Activated CD4-positive, alpha-beta T cell treated with anti-CD3 and anti-CD28 coated beads for 24 hours (primary cell): ENCODE measurements at regions not wholly inside any gene's neighbourhood (a gene's known extent, or its start where the extent isn't known, plus 50 kb on each side); places are given as distances from the start of the nearest gene placed in this dataset.
"Not testable (repeated sequence)": the region's sequence is repeated elsewhere in the genome, so short reads cannot be mapped to it uniquely, and the experiment has no call there.

ENCODE experiments used
- DNase-seq, 2 donors: peaks; one replicate each; pipeline ENCODE4 v3.0.0-alpha.2; 2020; ENCODE audit warnings: low read depth in 2 of 2

- DNase-seq = no peak
Measured at GRCh38 chr10:3659203-3659917, 125.6 kb downstream of the KLF6 start.

- no peak for DNase-seq
Measured at GRCh38 chr10:3658766-3659165, 126.2 kb downstream of the KLF6 start.

GRCh38 chr10:3656214-3656613 lies 128.8 kb downstream of the KLF6 start:
- DNase-seq = no peak

- no peak for DNase-seq
Measured at GRCh38 chr10:3655528-3655927, 129.5 kb downstream of the KLF6 start.

GRCh38 chr10:3654980-3655379 lies 130.0 kb downstream of the KLF6 start:
- no peak for DNase-seq

GRCh38 chr10:3654496-3654895 lies 130.5 kb downstream of the KLF6 start:
- DNase-seq = no peak

- DNase-seq = not testable (repeated sequence)
Measured at GRCh38 chr10:3653303-3653702, 131.7 kb downstream of the KLF6 start.

- DNase-seq = no peak
Measured at GRCh38 chr10:3652886-3653285, 132.1 kb downstream of the KLF6 start.

DNA sequence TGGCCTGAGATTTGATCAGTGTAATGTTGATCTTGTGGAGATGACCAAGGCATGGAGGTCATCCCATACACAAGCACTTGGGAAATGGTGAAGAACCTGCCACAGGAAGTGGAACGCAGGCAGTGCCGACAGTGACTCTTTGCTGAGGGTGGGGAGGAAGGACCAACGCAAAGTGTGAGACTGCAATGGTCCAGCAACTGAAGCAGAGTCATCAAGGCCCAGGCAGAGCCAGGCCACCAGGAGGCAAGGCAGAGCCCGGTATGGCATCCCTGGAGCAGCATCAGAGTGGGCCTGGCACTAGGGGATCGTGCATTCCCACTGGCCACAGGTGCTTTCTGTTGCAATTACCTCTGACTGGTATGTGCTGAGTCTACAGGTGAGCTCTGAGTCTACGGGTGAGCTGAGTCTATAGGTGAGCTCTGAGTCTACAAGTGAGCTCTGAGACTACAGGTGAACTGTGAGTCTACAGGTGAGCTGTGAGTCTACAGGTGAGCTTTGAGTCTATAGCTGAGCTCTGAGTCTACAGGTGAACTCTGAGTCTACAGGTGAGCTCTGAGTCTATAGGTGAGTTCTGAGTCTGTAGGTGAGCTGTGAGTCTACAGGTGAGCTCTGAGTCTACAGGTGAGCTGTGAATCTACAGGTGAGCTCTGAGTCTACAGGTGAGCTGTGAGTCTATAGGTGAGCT lies 132.9 kb downstream of the KLF6 start:
- no peak for DNase-seq

DNA sequence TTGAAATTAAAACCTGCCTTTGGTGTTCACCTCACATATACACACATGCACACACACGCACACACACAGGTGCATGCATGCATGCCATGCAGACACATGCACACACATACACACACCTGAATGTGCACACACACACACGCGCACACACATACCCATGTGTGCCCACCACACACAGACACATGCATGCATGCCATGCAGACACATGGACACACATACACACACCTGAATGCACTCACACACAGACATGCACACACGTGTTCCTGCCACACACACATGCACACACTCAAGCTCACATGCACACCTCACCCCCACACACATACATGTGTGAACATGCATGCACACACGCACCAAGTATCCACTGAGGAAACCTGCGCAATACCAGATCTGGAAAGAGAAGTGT lies 136.4 kb downstream of the KLF6 start:
- DNase-seq = no peak

DNA sequence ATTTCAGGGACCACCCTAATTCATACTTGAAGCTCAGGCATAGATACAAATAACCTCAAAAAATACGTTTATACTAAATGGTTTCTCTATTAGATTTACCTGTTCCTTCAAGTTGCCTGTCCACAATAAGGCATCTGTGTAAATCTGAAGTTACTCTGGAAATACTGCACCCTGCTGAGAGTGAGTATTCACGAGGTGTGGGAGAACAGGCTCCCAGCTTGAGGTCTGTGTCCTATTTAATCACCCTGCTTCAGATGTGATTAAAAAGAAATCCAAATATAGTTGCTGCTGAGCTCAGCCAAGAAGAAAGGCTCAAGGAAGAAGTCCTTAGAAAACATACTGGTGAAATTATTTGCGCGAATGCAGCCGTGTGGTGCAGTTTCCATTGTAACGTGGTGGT lies 136.8 kb downstream of the KLF6 start:
- DNase-seq = no peak

DNA sequence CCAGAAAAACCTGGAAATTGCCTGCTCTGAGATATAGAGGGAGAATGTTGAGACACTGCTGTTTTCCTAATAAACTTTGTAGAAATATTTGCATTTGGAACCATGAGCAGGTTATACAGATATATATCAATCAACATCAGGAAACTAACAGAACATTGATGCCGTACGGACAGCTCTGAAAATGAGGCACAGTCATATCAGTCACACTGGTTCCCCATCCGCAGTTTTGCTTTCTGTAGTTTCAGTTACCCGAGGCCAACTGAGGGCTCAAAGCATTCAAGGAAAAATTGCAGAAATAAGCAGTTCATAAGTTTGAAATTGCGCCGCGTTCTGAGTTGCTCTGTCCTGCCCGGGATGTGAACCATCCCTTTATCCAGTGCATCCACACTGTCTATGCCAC lies 137.9 kb downstream of the KLF6 start:
- no peak for DNase-seq

DNA sequence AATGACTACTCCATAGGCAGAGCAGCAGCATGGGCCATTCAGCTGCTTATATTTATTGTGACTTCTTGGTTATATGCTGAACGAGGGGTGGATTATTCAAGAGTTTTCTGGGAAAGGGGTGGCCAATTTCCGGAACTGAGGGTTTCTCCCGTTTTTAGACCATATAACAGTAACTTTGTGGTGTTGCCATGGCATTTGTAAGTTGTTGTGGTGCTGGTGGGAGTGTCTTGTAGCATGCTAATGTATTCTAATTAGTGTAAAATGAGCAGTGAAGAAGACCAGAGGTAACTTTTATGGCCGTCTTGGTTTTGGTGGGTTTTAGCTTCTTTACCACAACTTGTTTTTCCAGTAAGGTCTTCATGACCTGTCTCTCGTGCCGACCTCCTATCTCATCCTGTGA lies 139.6 kb downstream of the KLF6 start:
- no peak for DNase-seq

DNA sequence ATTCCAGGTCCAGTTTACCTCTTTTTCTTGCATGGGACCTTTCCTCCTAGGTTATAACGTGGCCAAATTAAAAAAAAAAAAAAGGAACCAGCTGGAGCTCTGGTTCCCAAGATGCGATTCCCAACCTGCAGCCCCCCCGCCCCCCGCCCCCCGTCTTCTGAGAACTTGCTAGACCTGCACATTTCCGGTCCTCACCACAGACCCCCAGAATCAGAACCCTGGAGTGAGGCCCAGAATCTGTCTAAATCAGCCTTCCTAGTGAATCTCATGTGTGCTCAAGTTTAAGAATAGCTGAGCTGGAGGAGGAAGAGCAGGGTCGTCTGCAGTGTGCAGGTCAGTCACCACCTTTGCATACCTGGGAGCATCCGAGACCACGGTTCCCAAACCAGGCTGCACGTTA lies 144.2 kb downstream of the KLF6 start:
- DNase-seq = no peak

GRCh38 chr10:3639546-3639945 lies 145.5 kb downstream of the KLF6 start:
- no peak for DNase-seq

- DNase-seq = no peak
Measured at GRCh38 chr10:3636356-3637181, 148.4 kb downstream of the KLF6 start.

- no peak for DNase-seq
Measured at GRCh38 chr10:3635697-3636096, 149.3 kb downstream of the KLF6 start.

GRCh38 chr10:3635211-3635671 lies 149.8 kb downstream of the KLF6 start:
- no peak for DNase-seq

DNA sequence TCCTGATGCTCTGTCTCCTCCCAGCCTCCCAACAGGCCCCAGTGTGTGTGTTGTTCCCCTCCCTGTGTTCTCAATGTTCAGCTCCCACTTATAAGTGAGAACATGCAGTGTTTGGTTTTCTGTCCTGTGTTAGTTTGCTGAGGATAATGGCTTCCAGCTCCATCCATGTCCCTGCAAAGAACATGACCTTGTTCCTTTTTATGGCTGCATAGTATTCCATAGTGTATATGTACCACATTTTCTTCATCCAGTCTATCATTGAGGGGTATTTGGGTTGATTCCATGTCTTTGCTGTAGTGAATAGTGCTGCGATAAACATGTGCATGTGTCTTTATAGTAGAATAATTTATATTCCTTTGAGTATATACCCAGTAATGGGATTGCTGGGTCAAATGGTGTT lies 150.4 kb downstream of the KLF6 start:
- not testable (repeated sequence) for DNase-seq

DNA sequence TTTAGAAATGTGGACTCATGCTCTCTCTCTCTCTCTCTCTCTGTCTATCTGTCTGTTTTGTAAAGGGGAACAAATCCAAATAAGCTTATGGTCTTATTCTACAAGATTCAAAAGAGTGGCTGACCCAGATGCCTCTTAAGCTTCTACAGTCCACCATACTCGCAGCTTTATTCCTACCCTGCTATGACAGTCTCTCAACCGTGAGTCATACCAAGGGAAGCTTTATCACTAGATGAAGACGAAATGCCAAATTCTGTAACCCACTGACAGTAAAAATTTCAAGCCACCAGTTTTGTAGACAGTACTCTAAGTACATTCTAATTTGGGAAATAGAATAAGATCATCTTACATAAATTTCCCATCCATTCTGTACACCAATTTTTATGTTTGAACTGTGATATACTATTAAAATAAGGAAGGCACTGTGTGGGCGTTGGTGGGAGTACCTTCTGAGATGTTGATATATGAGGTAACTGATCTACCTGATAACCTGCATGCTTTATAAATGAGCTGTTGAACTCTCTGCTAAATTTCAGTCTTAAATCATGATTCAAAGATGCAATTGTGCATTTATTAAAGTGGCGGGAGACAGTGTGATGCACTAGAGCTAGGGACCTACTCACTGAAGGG lies 153.2 kb downstream of the KLF6 start:
- DNase-seq = no peak

GRCh38 chr10:3631291-3631690 lies 153.7 kb downstream of the KLF6 start:
- DNase-seq = no peak
